Glutamatergic neuron (in vitro differentiated cells): ENCODE measurements at regions not wholly inside any gene's neighbourhood (a gene's known extent, or its start where the extent isn't known, plus 50 kb on each side); places are given as distances from the start of the nearest gene placed in this dataset.

Source experiments
- DNase-seq: peaks from one replicate; pipeline ENCODE4 v3.0.0; 2022
- H3K27ac Mint-ChIP-seq: one replicate; pipeline ENCODE4 v1.8.0; 2020; ENCODE audit warnings: mild to moderate bottlenecking, mixed read lengths, inconsistent platforms; ENCODE audit not compliant: unreplicated experiment
- H3K27me3 Mint-ChIP-seq: one replicate; pipeline ENCODE4 v1.8.0; 2020; ENCODE audit warnings: mild to moderate bottlenecking, moderate library complexity, mixed read lengths, inconsistent platforms; ENCODE audit not compliant: unreplicated experiment
- H3K36me3 Mint-ChIP-seq: one replicate; pipeline ENCODE4 v1.8.0; 2020; ENCODE audit warnings: mild to moderate bottlenecking, mixed read lengths, inconsistent platforms; ENCODE audit not compliant: unreplicated experiment
- H3K4me1 Mint-ChIP-seq: one replicate; pipeline ENCODE4 v1.8.0; 2020; ENCODE audit warnings: mild to moderate bottlenecking, low read depth, mixed read lengths, inconsistent platforms; ENCODE audit not compliant: unreplicated experiment
- H3K4me3 Mint-ChIP-seq: one replicate; pipeline ENCODE4 v1.8.0; 2020; ENCODE audit warnings: mild to moderate bottlenecking, mixed read lengths, inconsistent platforms; ENCODE audit not compliant: unreplicated experiment
- H3K9me3 Mint-ChIP-seq: one replicate; pipeline ENCODE4 v1.8.0; 2020; ENCODE audit warnings: mild to moderate bottlenecking, moderate library complexity, mixed read lengths, inconsistent platforms; ENCODE audit not compliant: unreplicated experiment
- CTCF ChIP-seq: fragments of 200-600 bp; sonication (generic); IDR thresholded peaks from one replicate; pipeline ENCODE4 v1.5.0; 2021; ENCODE audit not compliant: partially characterized antibody, unreplicated experiment

GRCh38 chr6:127030836-127031235, 87.6 kb upstream of the RSPO3 start:
- no peaks in the 10 kb centered on the region for H3K27me3 Mint-ChIP-seq
- no peak for DNase-seq
- no peaks in the 10 kb centered on the region for H3K36me3 Mint-ChIP-seq

DNA sequence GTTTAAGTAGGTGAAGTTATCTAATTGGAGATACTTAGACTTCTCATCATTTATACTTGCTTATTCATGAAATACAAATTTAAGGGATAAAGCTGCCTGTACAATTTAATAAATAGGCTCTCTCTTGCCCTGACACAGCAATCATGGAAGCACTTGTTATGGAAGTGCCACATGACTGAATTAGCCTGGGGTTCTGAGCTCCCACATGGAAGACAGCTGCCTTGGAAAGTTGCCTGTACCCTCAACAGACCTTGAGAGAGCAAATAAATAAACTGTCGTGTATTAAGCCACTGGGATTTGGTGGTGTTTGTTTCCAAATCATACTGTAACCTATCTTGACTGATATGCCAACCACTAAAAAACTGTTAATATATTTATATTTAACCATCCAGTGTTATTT, 87.0 kb upstream of the RSPO3 start:
- no peak for TF ChIP-seq CTCF
- Mint-ChIP-seq H3K4me1 (no peaks in the 10 kb centered on the region), H3K36me3 (no peaks in the 10 kb centered on the region), H3K9me3 (peaks cover 2% of the 10 kb centered on the region), H3K27ac (no peak overlapping the region), H3K27me3 (no peaks in the 10 kb centered on the region), H3K4me3 (no peak overlapping the region)
- no peak for DNase-seq

More at GRCh38 chr6:127030836-127031235, 87.6 kb upstream of the RSPO3 start:
- no peaks in the 10 kb centered on the region for H3K4me1 Mint-ChIP-seq
- H3K4me3 Mint-ChIP-seq = no peak overlapping the region
- TF ChIP-seq CTCF = no peak
- H3K27ac Mint-ChIP-seq = no peak overlapping the region
- peaks cover 2% of the 10 kb centered on the region for H3K9me3 Mint-ChIP-seq

GRCh38 chr6:127032971-127033370, 85.5 kb upstream of the RSPO3 start:
- no peak for TF ChIP-seq CTCF
- peaks cover 2% of the 10 kb centered on the region for H3K9me3 Mint-ChIP-seq
- H3K36me3 Mint-ChIP-seq = no peaks in the 10 kb centered on the region
- H3K27me3 Mint-ChIP-seq = no peaks in the 10 kb centered on the region
- H3K4me3 Mint-ChIP-seq = no peak overlapping the region
- H3K4me1 Mint-ChIP-seq = no peaks in the 10 kb centered on the region
- no peak for DNase-seq
- no peak overlapping the region for H3K27ac Mint-ChIP-seq

- DNase-seq = no peak
- Mint-ChIP-seq H3K9me3 (peaks cover 3% of the 10 kb centered on the region), H3K27ac (no peak overlapping the region), H3K4me3 (no peak overlapping the region), H3K4me1 (no peaks in the 10 kb centered on the region), H3K27me3 (no peaks in the 10 kb centered on the region), H3K36me3 (no peaks in the 10 kb centered on the region)
- no peak for TF ChIP-seq CTCF
Measured at GRCh38 chr6:127051571-127052260, 66.8 kb upstream of the RSPO3 start.

DNA sequence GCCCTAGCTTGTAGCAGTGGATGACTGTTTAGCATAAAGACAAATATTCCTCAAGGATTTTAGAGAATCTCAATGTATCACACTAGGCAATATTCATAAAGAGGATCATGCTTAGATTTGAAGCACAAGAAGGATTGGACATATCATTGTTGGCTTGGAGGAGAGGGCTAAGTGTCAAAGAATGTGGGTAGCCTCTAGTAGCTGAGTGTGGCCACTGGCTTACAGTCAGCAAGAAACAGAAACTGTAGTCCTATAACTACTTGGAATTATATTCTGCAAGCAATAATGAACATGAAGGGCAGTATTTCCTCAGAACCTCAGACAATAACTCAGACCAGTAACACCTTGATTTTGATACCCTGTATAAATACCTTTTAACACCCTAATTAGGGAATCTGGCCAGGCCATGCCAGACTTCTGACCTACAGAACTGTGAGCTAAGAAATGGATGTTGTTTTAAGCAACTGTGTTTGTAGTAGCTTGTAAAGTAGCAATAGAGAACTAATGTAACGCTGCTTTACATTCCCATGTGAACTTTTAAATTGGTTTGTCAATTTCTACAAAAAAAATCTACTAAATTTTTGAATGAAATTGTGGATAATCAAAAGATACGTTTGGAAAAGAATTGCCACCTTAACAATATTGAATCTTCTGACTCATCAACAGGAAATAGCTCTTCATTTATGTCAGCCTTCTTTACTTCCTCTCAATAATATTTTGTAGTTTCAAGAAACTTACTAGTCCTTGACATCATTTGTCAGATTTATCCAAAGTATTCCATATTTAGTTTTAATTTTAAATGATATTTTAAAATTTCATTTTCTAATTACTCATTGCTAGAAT, 65.2 kb upstream of the RSPO3 start:
- no peak for DNase-seq
- no peaks in the 10 kb centered on the region for H3K36me3 Mint-ChIP-seq
- no peak overlapping the region for H3K4me3 Mint-ChIP-seq
- no peaks in the 10 kb centered on the region for H3K27me3 Mint-ChIP-seq
- no peaks in the 10 kb centered on the region for H3K4me1 Mint-ChIP-seq
- peaks cover 3% of the 10 kb centered on the region for H3K9me3 Mint-ChIP-seq
- TF ChIP-seq CTCF = no peak
- no peak overlapping the region for H3K27ac Mint-ChIP-seq
